NCI-H1048 (cell line): ENCODE measurements at regions not wholly inside any gene's neighbourhood (a gene's known extent, or its start where the extent isn't known, plus 50 kb on each side); places are given as distances from the start of the nearest gene placed in this dataset.
"Not testable (repeated sequence)": the region's sequence is repeated elsewhere in the genome, so short reads cannot be mapped to it uniquely, and the experiment has no call there.

Experiments
- DNase-seq: peaks from one replicate; lab custom pipeline; 2025; lab: John Stamatoyannopoulos, UW

- DNase-seq: no peak
Measured at GRCh38 chr14:45976001-45976400, 675.6 kb downstream of the RPL10L start.

- no peak for DNase-seq
Measured at GRCh38 chr14:45972416-45972815, 679.2 kb downstream of the RPL10L start.

GRCh38 chr14:45970621-45971020 lies 681.0 kb downstream of the RPL10L start:
- no peak for DNase-seq

- no peak for DNase-seq
Measured at GRCh38 chr14:45968037-45968436, 683.5 kb downstream of the RPL10L start.

- DNase-seq: no peak
Measured at GRCh38 chr14:45949479-45949878, 696.5 kb upstream of the MIS18BP1 start.

- no peak for DNase-seq
Measured at GRCh38 chr14:45947830-45948229, 694.8 kb upstream of the MIS18BP1 start.

- no peak for DNase-seq
Measured at GRCh38 chr14:45946251-45946650, 693.2 kb upstream of the MIS18BP1 start.

GRCh38 chr14:45940318-45940717 lies 687.3 kb upstream of the MIS18BP1 start:
- no peak for DNase-seq

GRCh38 chr14:45939572-45939971 lies 686.6 kb upstream of the MIS18BP1 start:
- DNase-seq: no peak

GRCh38 chr14:45919995-45920394 lies 667.0 kb upstream of the MIS18BP1 start:
- DNase-seq: not testable (repeated sequence)

GRCh38 chr14:45916340-45916953 lies 663.4 kb upstream of the MIS18BP1 start:
- no peak for DNase-seq

GRCh38 chr14:45907782-45908181 lies 654.8 kb upstream of the MIS18BP1 start:
- no peak for DNase-seq

- DNase-seq: no peak
Measured at GRCh38 chr14:45906257-45906656, 653.3 kb upstream of the MIS18BP1 start.

- no peak for DNase-seq
Measured at GRCh38 chr14:45905672-45906071, 652.7 kb upstream of the MIS18BP1 start.

GRCh38 chr14:45904314-45904713 lies 651.3 kb upstream of the MIS18BP1 start:
- DNase-seq: no peak

- no peak for DNase-seq
Measured at GRCh38 chr14:45902241-45902640, 649.2 kb upstream of the MIS18BP1 start.

GRCh38 chr14:45897439-45897838 lies 644.4 kb upstream of the MIS18BP1 start:
- no peak for DNase-seq

GRCh38 chr14:45893127-45893526 lies 640.1 kb upstream of the MIS18BP1 start:
- no peak for DNase-seq

GRCh38 chr14:45891417-45892080 lies 638.5 kb upstream of the MIS18BP1 start:
- no peak for DNase-seq

GRCh38 chr14:45888766-45889285 lies 635.8 kb upstream of the MIS18BP1 start:
- not testable (repeated sequence) for DNase-seq

GRCh38 chr14:45877981-45878380 lies 625.0 kb upstream of the MIS18BP1 start:
- no peak for DNase-seq

- no peak for DNase-seq
Measured at GRCh38 chr14:45868863-45869262, 615.9 kb upstream of the MIS18BP1 start.

GRCh38 chr14:45868377-45868776 lies 615.4 kb upstream of the MIS18BP1 start:
- no peak for DNase-seq
